GM23338 (cell line): ENCODE measurements at regions not wholly inside any gene's neighbourhood (a gene's known extent, or its start where the extent isn't known, plus 50 kb on each side); places are given as distances from the start of the nearest gene placed in this dataset.

Experiments used
- ATAC-seq: fragments of 200-7000 bp; cut with Tn5 transposase; 3 replicates; pipeline ENCODE4 v1.9.1; 2020
- DNase-seq: peaks from one replicate; pipeline ENCODE4 v3.0.0-alpha.2; 2015; ENCODE audit warnings: low spot score
- H2AFZ ChIP-seq: fragments of 200-600 bp; sonication (generic); 2 replicates; pipeline ENCODE4 v1.8.0; 2016; ENCODE audit warnings: antibody characterized with exemption, mild to moderate bottlenecking, moderate library complexity
- H3F3A ChIP-seq: fragments of 200-600 bp; sonication (generic); replicated peaks from 2 replicates; pipeline ENCODE4 v1.8.0; 2017; ENCODE audit warnings: antibody characterized with exemption, mixed run types, low read depth
- H3K27ac ChIP-seq: fragments of 200-600 bp; sonication (generic); 2 replicates; pipeline ENCODE4 v1.6.1; 2016; ENCODE audit warnings: low read depth
- H3K27me3 ChIP-seq: fragments of 200-600 bp; sonication (generic); 2 replicates; pipeline ENCODE4 v1.8.0; 2016; ENCODE audit warnings: mild to moderate bottlenecking, mixed run types, moderate library complexity; ENCODE audit not compliant: insufficient read depth
- H3K36me3 ChIP-seq: fragments of 200-600 bp; sonication (generic); 2 replicates; pipeline ENCODE4 v1.8.0; 2016; ENCODE audit warnings: mild to moderate bottlenecking; ENCODE audit not compliant: insufficient read depth
- H3K4me1 ChIP-seq: fragments of 200-600 bp; sonication (generic); 2 replicates; pipeline ENCODE4 v1.8.0; 2016; ENCODE audit warnings: mild to moderate bottlenecking, moderate library complexity; ENCODE audit not compliant: insufficient read depth
- H3K4me2 ChIP-seq: fragments of 200-600 bp; sonication (generic); 2 replicates; pipeline ENCODE4 v1.7.1; 2017; ENCODE audit warnings: mixed run types
- H3K4me3 ChIP-seq: fragments of 200-600 bp; sonication (generic); 2 replicates; pipeline ENCODE4 v1.6.1; 2016; ENCODE audit warnings: mixed run types
- H3K79me2 ChIP-seq: fragments of 200-600 bp; sonication (generic); replicated peaks from 2 replicates; pipeline ENCODE4 v1.8.0; 2017; ENCODE audit warnings: mild to moderate bottlenecking; ENCODE audit not compliant: insufficient read depth
- H3K9me2 ChIP-seq: fragments of 200-600 bp; sonication (generic); 2 replicates; pipeline ENCODE4 v1.8.0; 2017; ENCODE audit not compliant: insufficient read depth
- H4K20me1 ChIP-seq: fragments of 200-600 bp; sonication (generic); replicated peaks from 2 replicates; pipeline ENCODE4 v1.8.0; 2017; ENCODE audit warnings: mild to moderate bottlenecking; ENCODE audit not compliant: insufficient read depth
- H3K27ac Mint-ChIP-seq: 2 replicates; pipeline ENCODE4 v1.8.0; 2020; ENCODE audit warnings: inconsistent platforms, mild to moderate bottlenecking, moderate library complexity, mixed read lengths
- H3K27me3 Mint-ChIP-seq: 3 replicates; pipeline ENCODE4 v1.8.0; 2022; ENCODE audit warnings: low read depth, mild to moderate bottlenecking, moderate library complexity, mixed read lengths, inconsistent platforms; ENCODE audit not compliant: insufficient read depth, poor library complexity
- H3K36me3 Mint-ChIP-seq: 3 replicates; pipeline ENCODE4 v1.8.0; 2021; ENCODE audit warnings: low read depth, mild to moderate bottlenecking, inconsistent platforms, moderate library complexity, mixed read lengths
- H3K4me1 Mint-ChIP-seq: 3 replicates; pipeline ENCODE4 v1.8.0; 2020; ENCODE audit warnings: mild to moderate bottlenecking, inconsistent platforms, mixed read lengths
- H3K4me3 Mint-ChIP-seq: 3 replicates; pipeline ENCODE4 v1.8.0; 2021; ENCODE audit warnings: moderate library complexity, mild to moderate bottlenecking, inconsistent platforms, mixed read lengths
- H3K9me3 Mint-ChIP-seq: 3 replicates; pipeline ENCODE4 v1.8.0; 2020; ENCODE audit warnings: moderate library complexity, mild to moderate bottlenecking, inconsistent platforms, mixed read lengths
- CREB1 ChIP-seq: fragments of 250-450 bp; sonication (Bioruptor Pico); IDR thresholded peaks from 2 replicates; pipeline ENCODE4 v1.5.0; 2020; ENCODE audit warnings: low read depth, mild to moderate bottlenecking, moderate library complexity
- EZH2 ChIP-seq: fragments of 200-600 bp; sonication (generic); IDR thresholded peaks from one replicate; pipeline ENCODE4 v1.8.0; 2017; ENCODE audit warnings: antibody characterized with exemption, mild to moderate bottlenecking, low read depth; ENCODE audit not compliant: unreplicated experiment
- EZH2phosphoT487 ChIP-seq: fragments of 200-600 bp; sonication (generic); IDR thresholded peaks from one replicate; pipeline ENCODE4 v1.8.1; 2018; ENCODE audit warnings: antibody characterized with exemption; ENCODE audit not compliant: unreplicated experiment
- JUNB ChIP-seq: IDR thresholded peaks from one replicate; pipeline ENCODE4 v1.6.1; 2016; ENCODE audit warnings: antibody characterized with exemption; ENCODE audit not compliant: unreplicated experiment
- NANOG ChIP-seq: IDR thresholded peaks from 2 replicates; pipeline ENCODE4 v1.6.1; 2016; ENCODE audit warnings: antibody characterized with exemption, borderline replicate concordance
- POLR2AphosphoS5 ChIP-seq: IDR thresholded peaks from 2 replicates; pipeline ENCODE4 v1.6.1; 2016; ENCODE audit warnings: antibody characterized with exemption, low read depth
- STAT1 ChIP-seq: IDR thresholded peaks from one replicate; pipeline ENCODE4 v1.6.1; 2016; ENCODE audit warnings: antibody characterized with exemption; ENCODE audit not compliant: unreplicated experiment
- ZNF114 ChIP-seq: fragments of 250-450 bp; sonication (Bioruptor Pico); IDR thresholded peaks from 2 replicates; pipeline ENCODE4 v1.5.0; 2020; ENCODE audit warnings: mild to moderate bottlenecking, moderate library complexity
- ZNF331 ChIP-seq: fragments of 250-450 bp; sonication (Bioruptor Pico); IDR thresholded peaks from 2 replicates; pipeline ENCODE4 v1.5.0; 2020; ENCODE audit warnings: low read depth, mild to moderate bottlenecking, moderate library complexity
- TF ChIP-seq, protein P1 (sequence below): IDR thresholded peaks from one replicate; pipeline ENCODE4 v1.6.1; 2018; ENCODE audit warnings: antibody characterized with exemption; ENCODE audit not compliant: unreplicated experiment
- TF ChIP-seq, protein P2 (sequence below): IDR thresholded peaks from 2 replicates; pipeline ENCODE4 v1.6.1; 2016; ENCODE audit warnings: antibody characterized with exemption
- TF ChIP-seq, protein P3 (sequence below), 2 experiments: fragments of 200-600 bp in 1 of 2; sonication (generic) in 1 of 2; conservative IDR thresholded peaks; 2 replicates each; pipeline versions ENCODE4 v1.5.1 to v1.6.1; 2016 to 2017; ENCODE audit warnings: antibody characterized with exemption in 2 of 2, low read depth in 2 of 2, mild to moderate bottlenecking in 2 of 2, moderate library complexity in 1 of 2
- TF ChIP-seq, protein P4 (sequence below): fragments of 250-450 bp; sonication (Bioruptor Pico); IDR thresholded peaks from 2 replicates; pipeline ENCODE4 v1.5.0; 2020; ENCODE audit warnings: mild to moderate bottlenecking, moderate library complexity

DNA sequence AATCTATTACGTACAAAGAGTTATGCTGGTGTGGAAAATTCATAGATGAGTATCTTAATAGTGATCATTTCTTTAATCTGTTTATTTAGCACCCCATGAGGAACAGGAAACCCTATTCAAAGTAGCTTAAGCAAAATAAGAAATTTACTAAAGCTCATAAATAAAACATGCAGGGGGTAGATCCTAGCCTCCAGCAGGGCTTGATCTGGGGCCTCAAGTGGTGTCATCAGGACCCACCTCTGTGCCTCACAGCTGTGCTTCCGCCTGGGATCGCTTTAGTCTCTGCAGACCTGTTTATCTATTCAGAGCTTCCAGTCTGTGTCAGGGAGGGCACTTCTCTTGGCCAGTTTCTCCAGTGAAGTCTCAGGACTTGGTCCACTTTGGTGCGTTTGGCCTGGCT, 171.0 kb upstream of the SLC24A5 start:
- DNase-seq = no peak
- Mint-ChIP-seq H3K27ac (no peak overlapping the region), H3K4me3 (no peak overlapping the region), H3K27me3 (peaks cover 3% of the 10 kb centered on the region), H3K9me3 (no peaks in the 10 kb centered on the region; the same call in 2 of the 3 replicates), H3K36me3 (no peaks in the 10 kb centered on the region), H3K4me1 (peaks cover 12% of the 10 kb centered on the region)
- H4K20me1 ChIP-seq = no peaks in the 10 kb centered on the region
- peaks cover 3% of the 10 kb centered on the region; the same call in 1 of the 2 replicates for H3K9me2 ChIP-seq
- TF ChIP-seq JUNB = no peak
- TF ChIP-seq CREB1 (CRISPR knock-in tag) = no peak
- TF ChIP-seq EZH2 = no peak
- no peak for TF ChIP-seq EZH2phosphoT487
- TF ChIP-seq, protein P1, sequence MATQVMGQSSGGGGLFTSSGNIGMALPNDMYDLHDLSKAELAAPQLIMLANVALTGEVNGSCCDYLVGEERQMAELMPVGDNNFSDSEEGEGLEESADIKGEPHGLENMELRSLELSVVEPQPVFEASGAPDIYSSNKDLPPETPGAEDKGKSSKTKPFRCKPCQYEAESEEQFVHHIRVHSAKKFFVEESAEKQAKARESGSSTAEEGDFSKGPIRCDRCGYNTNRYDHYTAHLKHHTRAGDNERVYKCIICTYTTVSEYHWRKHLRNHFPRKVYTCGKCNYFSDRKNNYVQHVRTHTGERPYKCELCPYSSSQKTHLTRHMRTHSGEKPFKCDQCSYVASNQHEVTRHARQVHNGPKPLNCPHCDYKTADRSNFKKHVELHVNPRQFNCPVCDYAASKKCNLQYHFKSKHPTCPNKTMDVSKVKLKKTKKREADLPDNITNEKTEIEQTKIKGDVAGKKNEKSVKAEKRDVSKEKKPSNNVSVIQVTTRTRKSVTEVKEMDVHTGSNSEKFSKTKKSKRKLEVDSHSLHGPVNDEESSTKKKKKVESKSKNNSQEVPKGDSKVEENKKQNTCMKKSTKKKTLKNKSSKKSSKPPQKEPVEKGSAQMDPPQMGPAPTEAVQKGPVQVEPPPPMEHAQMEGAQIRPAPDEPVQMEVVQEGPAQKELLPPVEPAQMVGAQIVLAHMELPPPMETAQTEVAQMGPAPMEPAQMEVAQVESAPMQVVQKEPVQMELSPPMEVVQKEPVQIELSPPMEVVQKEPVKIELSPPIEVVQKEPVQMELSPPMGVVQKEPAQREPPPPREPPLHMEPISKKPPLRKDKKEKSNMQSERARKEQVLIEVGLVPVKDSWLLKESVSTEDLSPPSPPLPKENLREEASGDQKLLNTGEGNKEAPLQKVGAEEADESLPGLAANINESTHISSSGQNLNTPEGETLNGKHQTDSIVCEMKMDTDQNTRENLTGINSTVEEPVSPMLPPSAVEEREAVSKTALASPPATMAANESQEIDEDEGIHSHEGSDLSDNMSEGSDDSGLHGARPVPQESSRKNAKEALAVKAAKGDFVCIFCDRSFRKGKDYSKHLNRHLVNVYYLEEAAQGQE = no peak
- TF ChIP-seq, protein P2, sequence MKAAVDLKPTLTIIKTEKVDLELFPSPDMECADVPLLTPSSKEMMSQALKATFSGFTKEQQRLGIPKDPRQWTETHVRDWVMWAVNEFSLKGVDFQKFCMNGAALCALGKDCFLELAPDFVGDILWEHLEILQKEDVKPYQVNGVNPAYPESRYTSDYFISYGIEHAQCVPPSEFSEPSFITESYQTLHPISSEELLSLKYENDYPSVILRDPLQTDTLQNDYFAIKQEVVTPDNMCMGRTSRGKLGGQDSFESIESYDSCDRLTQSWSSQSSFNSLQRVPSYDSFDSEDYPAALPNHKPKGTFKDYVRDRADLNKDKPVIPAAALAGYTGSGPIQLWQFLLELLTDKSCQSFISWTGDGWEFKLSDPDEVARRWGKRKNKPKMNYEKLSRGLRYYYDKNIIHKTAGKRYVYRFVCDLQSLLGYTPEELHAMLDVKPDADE = no peak
- TF ChIP-seq, protein P3, sequence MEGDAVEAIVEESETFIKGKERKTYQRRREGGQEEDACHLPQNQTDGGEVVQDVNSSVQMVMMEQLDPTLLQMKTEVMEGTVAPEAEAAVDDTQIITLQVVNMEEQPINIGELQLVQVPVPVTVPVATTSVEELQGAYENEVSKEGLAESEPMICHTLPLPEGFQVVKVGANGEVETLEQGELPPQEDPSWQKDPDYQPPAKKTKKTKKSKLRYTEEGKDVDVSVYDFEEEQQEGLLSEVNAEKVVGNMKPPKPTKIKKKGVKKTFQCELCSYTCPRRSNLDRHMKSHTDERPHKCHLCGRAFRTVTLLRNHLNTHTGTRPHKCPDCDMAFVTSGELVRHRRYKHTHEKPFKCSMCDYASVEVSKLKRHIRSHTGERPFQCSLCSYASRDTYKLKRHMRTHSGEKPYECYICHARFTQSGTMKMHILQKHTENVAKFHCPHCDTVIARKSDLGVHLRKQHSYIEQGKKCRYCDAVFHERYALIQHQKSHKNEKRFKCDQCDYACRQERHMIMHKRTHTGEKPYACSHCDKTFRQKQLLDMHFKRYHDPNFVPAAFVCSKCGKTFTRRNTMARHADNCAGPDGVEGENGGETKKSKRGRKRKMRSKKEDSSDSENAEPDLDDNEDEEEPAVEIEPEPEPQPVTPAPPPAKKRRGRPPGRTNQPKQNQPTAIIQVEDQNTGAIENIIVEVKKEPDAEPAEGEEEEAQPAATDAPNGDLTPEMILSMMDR (conservative IDR thresholded peaks at IDR 0.05; ENCODE audit: low read depth in 2 of 2) = no peak
- no peak for TF ChIP-seq NANOG
- TF ChIP-seq STAT1 = no peak
- TF ChIP-seq POLR2AphosphoS5 = no peak
- no peak for TF ChIP-seq ZNF114 (CRISPR knock-in tag)
- TF ChIP-seq, protein P4, sequence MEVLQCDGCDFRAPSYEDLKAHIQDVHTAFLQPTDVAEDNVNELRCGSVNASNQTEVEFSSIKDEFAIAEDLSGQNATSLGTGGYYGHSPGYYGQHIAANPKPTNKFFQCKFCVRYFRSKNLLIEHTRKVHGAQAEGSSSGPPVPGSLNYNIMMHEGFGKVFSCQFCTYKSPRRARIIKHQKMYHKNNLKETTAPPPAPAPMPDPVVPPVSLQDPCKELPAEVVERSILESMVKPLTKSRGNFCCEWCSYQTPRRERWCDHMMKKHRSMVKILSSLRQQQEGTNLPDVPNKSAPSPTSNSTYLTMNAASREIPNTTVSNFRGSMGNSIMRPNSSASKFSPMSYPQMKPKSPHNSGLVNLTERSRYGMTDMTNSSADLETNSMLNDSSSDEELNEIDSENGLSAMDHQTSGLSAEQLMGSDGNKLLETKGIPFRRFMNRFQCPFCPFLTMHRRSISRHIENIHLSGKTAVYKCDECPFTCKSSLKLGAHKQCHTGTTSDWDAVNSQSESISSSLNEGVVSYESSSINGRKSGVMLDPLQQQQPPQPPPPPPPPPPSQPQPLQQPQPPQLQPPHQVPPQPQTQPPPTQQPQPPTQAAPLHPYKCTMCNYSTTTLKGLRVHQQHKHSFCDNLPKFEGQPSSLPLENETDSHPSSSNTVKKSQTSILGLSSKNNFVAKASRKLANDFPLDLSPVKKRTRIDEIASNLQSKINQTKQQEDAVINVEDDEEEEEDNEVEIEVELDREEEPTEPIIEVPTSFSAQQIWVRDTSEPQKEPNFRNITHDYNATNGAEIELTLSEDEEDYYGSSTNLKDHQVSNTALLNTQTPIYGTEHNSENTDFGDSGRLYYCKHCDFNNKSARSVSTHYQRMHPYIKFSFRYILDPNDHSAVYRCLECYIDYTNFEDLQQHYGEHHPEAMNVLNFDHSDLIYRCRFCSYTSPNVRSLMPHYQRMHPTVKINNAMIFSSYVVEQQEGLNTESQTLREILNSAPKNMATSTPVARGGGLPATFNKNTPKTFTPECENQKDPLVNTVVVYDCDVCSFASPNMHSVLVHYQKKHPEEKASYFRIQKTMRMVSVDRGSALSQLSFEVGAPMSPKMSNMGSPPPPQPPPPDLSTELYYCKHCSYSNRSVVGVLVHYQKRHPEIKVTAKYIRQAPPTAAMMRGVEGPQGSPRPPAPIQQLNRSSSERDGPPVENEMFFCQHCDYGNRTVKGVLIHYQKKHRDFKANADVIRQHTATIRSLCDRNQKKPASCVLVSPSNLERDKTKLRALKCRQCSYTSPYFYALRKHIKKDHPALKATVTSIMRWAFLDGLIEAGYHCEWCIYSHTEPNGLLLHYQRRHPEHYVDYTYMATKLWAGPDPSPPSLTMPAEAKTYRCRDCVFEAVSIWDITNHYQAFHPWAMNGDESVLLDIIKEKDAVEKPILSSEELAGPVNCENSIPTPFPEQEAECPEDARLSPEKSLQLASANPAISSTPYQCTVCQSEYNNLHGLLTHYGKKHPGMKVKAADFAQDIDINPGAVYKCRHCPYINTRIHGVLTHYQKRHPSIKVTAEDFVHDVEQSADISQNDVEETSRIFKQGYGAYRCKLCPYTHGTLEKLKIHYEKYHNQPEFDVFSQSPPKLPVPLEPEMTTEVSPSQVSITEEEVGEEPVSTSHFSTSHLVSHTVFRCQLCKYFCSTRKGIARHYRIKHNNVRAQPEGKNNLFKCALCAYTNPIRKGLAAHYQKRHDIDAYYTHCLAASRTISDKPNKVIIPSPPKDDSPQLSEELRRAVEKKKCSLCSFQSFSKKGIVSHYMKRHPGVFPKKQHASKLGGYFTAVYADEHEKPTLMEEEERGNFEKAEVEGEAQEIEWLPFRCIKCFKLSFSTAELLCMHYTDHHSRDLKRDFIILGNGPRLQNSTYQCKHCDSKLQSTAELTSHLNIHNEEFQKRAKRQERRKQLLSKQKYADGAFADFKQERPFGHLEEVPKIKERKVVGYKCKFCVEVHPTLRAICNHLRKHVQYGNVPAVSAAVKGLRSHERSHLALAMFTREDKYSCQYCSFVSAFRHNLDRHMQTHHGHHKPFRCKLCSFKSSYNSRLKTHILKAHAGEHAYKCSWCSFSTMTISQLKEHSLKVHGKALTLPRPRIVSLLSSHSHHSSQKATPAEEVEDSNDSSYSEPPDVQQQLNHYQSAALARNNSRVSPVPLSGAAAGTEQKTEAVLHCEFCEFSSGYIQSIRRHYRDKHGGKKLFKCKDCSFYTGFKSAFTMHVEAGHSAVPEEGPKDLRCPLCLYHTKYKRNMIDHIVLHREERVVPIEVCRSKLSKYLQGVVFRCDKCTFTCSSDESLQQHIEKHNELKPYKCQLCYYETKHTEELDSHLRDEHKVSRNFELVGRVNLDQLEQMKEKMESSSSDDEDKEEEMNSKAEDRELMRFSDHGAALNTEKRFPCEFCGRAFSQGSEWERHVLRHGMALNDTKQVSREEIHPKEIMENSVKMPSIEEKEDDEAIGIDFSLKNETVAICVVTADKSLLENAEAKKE (CRISPR knock-in tag) = no peak
- TF ChIP-seq ZNF331 (CRISPR knock-in tag) = no peak
- H3K36me3 ChIP-seq = no peaks in the 10 kb centered on the region
- no peaks in the 10 kb centered on the region for H3K79me2 ChIP-seq
- H3K27ac ChIP-seq = no peak overlapping the region
- no peak overlapping the region for H2AFZ ChIP-seq
- H3K27me3 ChIP-seq = no peaks in the 10 kb centered on the region
- no peak for ATAC-seq
- no peak overlapping the region for H3K4me3 ChIP-seq
- no peaks in the 10 kb centered on the region; the same call in 1 of the 2 replicates for H3K4me1 ChIP-seq
- H3K4me2 ChIP-seq = no peak overlapping the region
- no peaks in the 10 kb centered on the region for H3F3A ChIP-seq
